ENCODE measurements at regions not wholly inside any gene's neighbourhood (a gene's known extent, or its start where the extent isn't known, plus 50 kb on each side); places are given as distances from the start of the nearest gene placed in this dataset.

- no peak for TF ChIP-seq CTCF (IDR thresholded peaks at IDR 0.05; ENCODE audit: control extremely low read depth, extremely low read depth)
- DNase-seq (peak in 2 of 3 donors; percentile 41 to 50), ATAC-seq (ENCODE audit: insufficient read depth, low FRiP score) (no peak)
- no peaks in the 10 kb centered on the region for H3K9me3 ChIP-seq (ENCODE audit: control insufficient read depth in 4 of 4, insufficient read depth in 3 of 4, low read length in 3 of 4)
- no peaks in the 10 kb centered on the region for H3K27me3 ChIP-seq (ENCODE audit: control insufficient read depth in 3 of 3, insufficient read depth in 3 of 3, low read length in 2 of 3)
- H3K27ac ChIP-seq (ENCODE audit: low read depth in 1 of 2, low read length in 1 of 2): no peak overlapping the region
- peaks cover 0 to 12% (median 0%) of the 10 kb centered on the region in 5 donors for H3K4me1 ChIP-seq (ENCODE audit: control insufficient read depth in 5 of 5, insufficient read depth in 5 of 5, low read length in 5 of 5)
- H3K36me3 ChIP-seq (ENCODE audit: control insufficient read depth in 4 of 4, insufficient read depth in 4 of 4, low read length in 4 of 4): no peaks in the 10 kb centered on the region
- H3K9ac ChIP-seq (ENCODE audit: insufficient read depth in 1 of 2, low read length in 2 of 2): no peak overlapping the region
- no peak overlapping the region for H3K4me3 ChIP-seq
- 67 to 72% methylated on average over 4 of the region's 4 CpGs for WGBS, 2 donors
Observed at GRCh38 chr6:91087908-91088307, 501.0 kb upstream of the MAP3K7 start.

- H3K9me3 ChIP-seq (ENCODE audit: control insufficient read depth in 4 of 4, insufficient read depth in 3 of 4, low read length in 3 of 4): no peaks in the 10 kb centered on the region
- no peak overlapping the region for H3K4me3 ChIP-seq
- H3K27me3 ChIP-seq (ENCODE audit: control insufficient read depth in 3 of 3, insufficient read depth in 3 of 3, low read length in 2 of 3): no peaks in the 10 kb centered on the region
- peak in 1 of 3 donors; percentile 25 for DNase-seq
- TF ChIP-seq CTCF (IDR thresholded peaks at IDR 0.05; ENCODE audit: control extremely low read depth, extremely low read depth): no peak
- H3K27ac ChIP-seq (ENCODE audit: low read depth in 1 of 2, low read length in 1 of 2): no peak overlapping the region
- whole genome bisulfite sequencing, 2 donors: 72 to 84% methylated on average over 5 of the region's 5 CpGs
- H3K9ac ChIP-seq (ENCODE audit: insufficient read depth in 1 of 2, low read length in 2 of 2): no peak overlapping the region
- H3K4me1 ChIP-seq (ENCODE audit: control insufficient read depth in 5 of 5, insufficient read depth in 5 of 5, low read length in 5 of 5): peaks cover 0 to 19% (median 0%) of the 10 kb centered on the region in 5 donors
- ATAC-seq (ENCODE audit: insufficient read depth, low FRiP score): no peak
- no peaks in the 10 kb centered on the region for H3K36me3 ChIP-seq (ENCODE audit: control insufficient read depth in 4 of 4, insufficient read depth in 4 of 4, low read length in 4 of 4)
Observed at GRCh38 chr6:91083211-91083610, 496.3 kb upstream of the MAP3K7 start.

GRCh38 chr6:91082311-91082832 is 495.5 kb upstream of the MAP3K7 start:
- ATAC-seq (ENCODE audit: insufficient read depth, low FRiP score) (peak; percentile 46), DNase-seq (peak in 2 of 3 donors; percentile 22 to 38)
- WGBS, 2 donors: 74 to 83% methylated on average over 3 of the region's 3 CpGs
- no peak for TF ChIP-seq CTCF (IDR thresholded peaks at IDR 0.05; ENCODE audit: control extremely low read depth, extremely low read depth)
- Histone ChIP-seq H3K4me1 (ENCODE audit: control insufficient read depth in 5 of 5, insufficient read depth in 5 of 5, low read length in 5 of 5) (peaks cover 0 to 13% (median 0%) of the 10 kb centered on the region in 5 donors), H3K27me3 (ENCODE audit: control insufficient read depth in 3 of 3, insufficient read depth in 3 of 3, low read length in 2 of 3) (no peaks in the 10 kb centered on the region), H3K9me3 (ENCODE audit: control insufficient read depth in 4 of 4, insufficient read depth in 3 of 4, low read length in 3 of 4) (no peaks in the 10 kb centered on the region), H3K36me3 (ENCODE audit: control insufficient read depth in 4 of 4, insufficient read depth in 4 of 4, low read length in 4 of 4) (no peaks in the 10 kb centered on the region), H3K9ac (ENCODE audit: insufficient read depth in 1 of 2, low read length in 2 of 2) (no peak overlapping the region), H3K4me3 (no peak overlapping the region), H3K27ac (ENCODE audit: low read depth in 1 of 2, low read length in 1 of 2) (no peak overlapping the region)

All from lung (tissue), 11 donors.